K562 (cell line): ENCODE measurements at regions not wholly inside any gene's neighbourhood (a gene's known extent, or its start where the extent isn't known, plus 50 kb on each side); places are given as distances from the start of the nearest gene placed in this dataset.

ENCODE experiments used
- ATAC-seq: fragments of 200-7000 bp; cut with Tn5 transposase; 3 replicates; pipeline ENCODE4 v1.9.1; 2020; ENCODE audit warnings: moderate library complexity
- BruUV-seq: library from RNA; stranded (reverse); fragments of 400-500 nt; replicated peaks from 2 replicates; lab custom pipeline; 2021; lab: Mats Ljungman, UMichigan
- CTCF ChIA-PET: fragments of 300-600 bp; formaldehyde crosslinking; extraction: SDS; loops from one replicate; lab custom pipeline; 2021; ENCODE audit warnings: low intra/inter-chr PET ratio; lab: Yijun Ruan, JAX
- POLR2A ChIA-PET: fragments of 300-600, 350-650 bp; sonication (Branson Sonifier 250); formaldehyde crosslinking; extraction: SDS; loops from one replicate; lab custom pipeline; 2021; ENCODE audit warnings: antibody characterized with exemption, inconsistent platforms; lab: Yijun Ruan, JAX
- DNase-seq, 4 experiments: peaks; one replicate each; pipeline versions ENCODE4 v3.0.0 to v3.0.0-alpha.2; 2011 to 2018; ENCODE audit warnings: low spot score in 3 of 4, mixed read lengths in 3 of 4; ENCODE audit errors: extremely low read depth in 1 of 4
- FAIRE-seq: peaks from 2 replicates; lab custom pipeline; 2011; peaks lifted over from hg19 to GRCh38; lab: Jason Lieb, UNC
- H2AFZ ChIP-seq: 2 replicates; pipeline ENCODE4 v1.6.0; 2011; ENCODE audit warnings: low read depth, low read length, control low read depth, inconsistent platforms
- H3K27ac ChIP-seq: fragments of 200-600 bp; 3 replicates; pipeline ENCODE4 v1.8.0; 2011; ENCODE audit warnings: low read depth, mild to moderate bottlenecking, control low read depth, inconsistent platforms, low read length, moderate library complexity, mixed read lengths; ENCODE audit errors: extremely low read depth
- H3K27me3 ChIP-seq, 2 experiments: fragments of 300-600 bp in 1 of 2; 2 replicates in 1 of 2; 3 replicates in 1 of 2; pipeline versions ENCODE4 v1.6.0 to v1.8.0; 2011; ENCODE audit warnings: inconsistent platforms in 2 of 2, low read length in 2 of 2, mild to moderate bottlenecking in 1 of 2, mixed read lengths in 1 of 2, moderate library complexity in 1 of 2; ENCODE audit not compliant: control insufficient read depth in 2 of 2, insufficient read depth in 2 of 2
- H3K36me3 ChIP-seq: fragments of 300-600 bp; 3 replicates; pipeline ENCODE4 v1.8.0; 2011; ENCODE audit warnings: mild to moderate bottlenecking, low read length, inconsistent platforms; ENCODE audit not compliant: control insufficient read depth, insufficient read depth
- H3K4me1 ChIP-seq, 2 experiments: fragments of 200-600 bp in 1 of 2; replicated peaks in 1 of 2; 2 replicates in 1 of 2; 3 replicates in 1 of 2; pipeline versions ENCODE4 v1.5.1 to v1.8.0; 2011; ENCODE audit warnings: inconsistent platforms in 2 of 2, low read length in 2 of 2, mild to moderate bottlenecking in 1 of 2, mixed read lengths in 1 of 2, moderate library complexity in 1 of 2; ENCODE audit not compliant: control insufficient read depth in 2 of 2, insufficient read depth in 2 of 2
- H3K4me2 ChIP-seq: 2 replicates; pipeline ENCODE4 v1.6.1; 2011; ENCODE audit warnings: low read length, control low read depth, inconsistent platforms, mixed read lengths; ENCODE audit not compliant: insufficient read depth
- H3K4me3 ChIP-seq: fragments of 200-600 bp; sonication (generic), shearing (Covaris generic); 2 replicates; pipeline ENCODE4 v1.5.1; 2016; ENCODE audit warnings: control low read depth, inconsistent platforms
- H3K79me2 ChIP-seq: fragments of 200-600 bp; 3 replicates; pipeline ENCODE4 v1.8.0; 2011; ENCODE audit warnings: low read length, inconsistent platforms; ENCODE audit not compliant: control insufficient read depth, insufficient read depth
- H3K9ac ChIP-seq, 2 experiments: 2 replicates each; pipeline versions ENCODE4 v1.6.0 to v1.6.1; 2011; ENCODE audit warnings: low read depth in 2 of 2, low read length in 2 of 2, control low read depth in 1 of 2, inconsistent platforms in 1 of 2, mild to moderate bottlenecking in 1 of 2, mixed read lengths in 1 of 2; ENCODE audit not compliant: insufficient read depth in 1 of 2
- H3K9me1 ChIP-seq: one replicate; pipeline ENCODE4 v1.6.0; 2011; ENCODE audit warnings: inconsistent platforms, mild to moderate bottlenecking, low read length, moderate library complexity; ENCODE audit not compliant: control insufficient read depth, insufficient read depth
- H3K9me3 ChIP-seq: replicated peaks from 2 replicates; pipeline ENCODE4 v1.5.1; 2011; ENCODE audit warnings: low read depth, low read length, inconsistent platforms; ENCODE audit not compliant: control insufficient read depth, insufficient read depth
- H4K20me1 ChIP-seq: replicated peaks from 2 replicates; pipeline ENCODE4 v1.6.1; 2011; ENCODE audit warnings: low read length, inconsistent platforms, mixed read lengths; ENCODE audit not compliant: control insufficient read depth, insufficient read depth
- BACH1 ChIP-seq: fragments of 200-800 bp; sonication (Bioruptor generic); IDR thresholded peaks from 2 replicates; pipeline ENCODE4 v1.6.1; 2016; ENCODE audit warnings: missing genetic modification characterization, missing compliant biosample characterization
- BDP1 ChIP-seq: IDR thresholded peaks from 3 replicates; pipeline ENCODE4 v1.6.1; 2011; ENCODE audit not compliant: insufficient read length, insufficient read depth
- CREB3 ChIP-seq: fragments of 450-650 bp; conservative IDR thresholded peaks from 2 replicates; pipeline ENCODE4 v1.6.1; 2016; ENCODE audit warnings: missing genetic modification characterization, low read depth, mild to moderate bottlenecking, missing compliant biosample characterization, moderate library complexity
- FOXJ2 ChIP-seq: fragments of 200-800 bp; sonication (Bioruptor generic); IDR thresholded peaks from 2 replicates; pipeline ENCODE4 v1.6.1; 2016; ENCODE audit warnings: missing genetic modification characterization, missing compliant biosample characterization
- HSF4 ChIP-seq: fragments of 250-450 bp; sonication (Bioruptor Pico); IDR thresholded peaks from 2 replicates; pipeline ENCODE4 v2.1.2; 2022; ENCODE audit warnings: mild to moderate bottlenecking, moderate library complexity, borderline replicate concordance
- KAT7 ChIP-seq: sonication (generic); formaldehyde crosslinking; IDR thresholded peaks from 2 replicates; pipeline ENCODE4 v1.8.0; 2022; ENCODE audit warnings: missing genetic modification reagents, mild to moderate bottlenecking, borderline replicate concordance
- MYC ChIP-seq, 2 experiments: fragments of 250-450 bp in 1 of 2; sonication (Bioruptor Pico) in 1 of 2; IDR thresholded peaks; 2 replicates each; pipeline versions ENCODE4 v1.5.1 to v1.6.1; 2012 to 2021; ENCODE audit warnings: low read depth in 2 of 2, borderline replicate concordance in 1 of 2, improper control_type of control experiment in 1 of 2, low read length in 1 of 2, mild to moderate bottlenecking in 1 of 2, moderate library complexity in 1 of 2
- NFXL1 ChIP-seq: fragments of 450-650 bp; formaldehyde crosslinking; IDR thresholded peaks from 2 replicates; pipeline ENCODE4 v1.4.0; 2021; ENCODE audit warnings: mild to moderate bottlenecking
- POU5F1 ChIP-seq: fragments of 150-350 bp; IDR thresholded peaks from 2 replicates; pipeline ENCODE4 v1.6.1; 2014; ENCODE audit warnings: borderline replicate concordance, low read length, low read depth, mild to moderate bottlenecking; ENCODE audit not compliant: partially characterized antibody
- PPARD ChIP-seq: fragments of 250-450 bp; sonication (Bioruptor Pico); IDR thresholded peaks from 2 replicates; pipeline ENCODE4 v1.8.0; 2022; ENCODE audit warnings: inconsistent platforms, mild to moderate bottlenecking, moderate library complexity
- SMARCC2 ChIP-seq: fragments of 450-650 bp; IDR thresholded peaks from 2 replicates; pipeline ENCODE4 v1.6.1; 2017; ENCODE audit warnings: antibody characterized with exemption, moderate library complexity, mild to moderate bottlenecking, low read depth
- XRCC3 ChIP-seq: fragments of 450-650 bp; IDR thresholded peaks from 2 replicates; pipeline ENCODE4 v1.6.1; 2017; ENCODE audit warnings: mild to moderate bottlenecking, moderate library complexity
- ZNF184 ChIP-seq: sonication (generic); formaldehyde crosslinking; IDR thresholded peaks from 2 replicates; pipeline ENCODE4 v1.5.0; 2020; ENCODE audit warnings: missing genetic modification reagents
- ZSCAN29 ChIP-seq: fragments of 450-650 bp; IDR thresholded peaks from 2 replicates; pipeline ENCODE4 v1.6.1; 2017
- WGBS: fragments of 100-300 bp; shearing (Covaris generic); methylation state at CpG from one replicate; pipeline ENCODE4 v1.1.6; 2016; ENCODE audit warnings: low coverage, mixed read lengths; ENCODE audit not compliant: insufficient coverage; ENCODE audit errors: missing lambda C conversion rate; 5-methylcytosine and 5-hydroxymethylcytosine counted together
- in situ Hi-C: fragments of 300-500 bp; cut with MboI; formaldehyde crosslinking; loops from 4 replicates; pipeline ENCODE4 v1.15.0; 2018; ENCODE audit warnings: inconsistent platforms, mixed read lengths
- intact Hi-C: fragments of 100-400 bp; cut with micrococcal nuclease; formaldehyde crosslinking; loops from 2 replicates; pipeline ENCODE4 v1.14.2; 2022
- TF ChIP-seq, protein P1 (sequence below): sonication (generic); formaldehyde crosslinking; IDR thresholded peaks from 2 replicates; pipeline ENCODE4 v1.8.1; 2023; ENCODE audit warnings: mild to moderate bottlenecking, missing genetic modification reagents
- TF ChIP-seq, protein P2 (sequence below): sonication (generic); formaldehyde crosslinking; IDR thresholded peaks from 2 replicates; pipeline ENCODE4 v1.8.1; 2022; ENCODE audit warnings: missing genetic modification reagents

DNA sequence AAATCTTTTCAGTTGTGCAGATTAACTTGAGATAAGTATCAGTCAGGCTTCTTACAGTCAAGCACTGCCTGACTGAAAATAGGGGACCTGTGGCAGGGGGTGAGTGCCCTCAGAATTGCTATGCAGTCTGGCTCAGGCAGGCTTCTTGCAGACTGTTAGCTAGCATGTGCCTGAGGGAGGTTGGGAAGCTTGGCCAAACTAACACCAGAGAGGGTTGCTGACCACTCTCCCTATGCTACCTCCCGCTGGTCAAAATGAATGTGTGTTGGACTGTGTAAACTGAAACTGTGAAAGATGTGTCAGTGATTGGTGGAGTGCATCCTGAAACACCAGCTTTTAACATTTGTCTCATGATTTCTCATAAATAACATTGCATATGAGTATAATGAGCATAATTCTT is 622.3 kb upstream of the IMPG1 start:
- H3K9ac ChIP-seq = no peak overlapping the region
- FAIRE-seq (no peak), DNase-seq (no peak), ATAC-seq (no peak)
- no peaks in the 10 kb centered on the region for H3K36me3 ChIP-seq
- intact Hi-C loops = no loop called here
- H3K4me2 ChIP-seq = no peak overlapping the region
- no peaks in the 10 kb centered on the region for H3K4me1 ChIP-seq
- no peaks in the 10 kb centered on the region for H4K20me1 ChIP-seq
- in situ Hi-C loops = no loop called here
- TF ChIP-seq SMARCC2 (no peak), KAT7 (CRISPR knock-in tag) (no peak), XRCC3 (no peak), POU5F1 (no peak), PPARD (CRISPR knock-in tag) (no peak), CREB3 (tag) (no peak), FOXJ2 (tag) (no peak), BDP1 (no peak), ZNF184 (CRISPR knock-in tag) (no peak), HSF4 (no peak), NFXL1 (CRISPR knock-in tag) (no peak), BACH1 (tag) (no peak), ZSCAN29 (no peak), MYC (IDR thresholded peaks at IDR 0.05; ENCODE audit: low read depth, low read length) (no peak), MYC (CRISPR knock-in tag; IDR thresholded peaks at IDR 0.05; ENCODE audit: borderline replicate concordance, low read depth) (no peak)
- TF ChIP-seq, protein P1, sequence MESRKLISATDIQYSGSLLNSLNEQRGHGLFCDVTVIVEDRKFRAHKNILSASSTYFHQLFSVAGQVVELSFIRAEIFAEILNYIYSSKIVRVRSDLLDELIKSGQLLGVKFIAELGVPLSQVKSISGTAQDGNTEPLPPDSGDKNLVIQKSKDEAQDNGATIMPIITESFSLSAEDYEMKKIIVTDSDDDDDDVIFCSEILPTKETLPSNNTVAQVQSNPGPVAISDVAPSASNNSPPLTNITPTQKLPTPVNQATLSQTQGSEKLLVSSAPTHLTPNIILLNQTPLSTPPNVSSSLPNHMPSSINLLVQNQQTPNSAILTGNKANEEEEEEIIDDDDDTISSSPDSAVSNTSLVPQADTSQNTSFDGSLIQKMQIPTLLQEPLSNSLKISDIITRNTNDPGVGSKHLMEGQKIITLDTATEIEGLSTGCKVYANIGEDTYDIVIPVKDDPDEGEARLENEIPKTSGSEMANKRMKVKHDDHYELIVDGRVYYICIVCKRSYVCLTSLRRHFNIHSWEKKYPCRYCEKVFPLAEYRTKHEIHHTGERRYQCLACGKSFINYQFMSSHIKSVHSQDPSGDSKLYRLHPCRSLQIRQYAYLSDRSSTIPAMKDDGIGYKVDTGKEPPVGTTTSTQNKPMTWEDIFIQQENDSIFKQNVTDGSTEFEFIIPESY (CRISPR knock-in tag) = no peak
- TF ChIP-seq, protein P2, sequence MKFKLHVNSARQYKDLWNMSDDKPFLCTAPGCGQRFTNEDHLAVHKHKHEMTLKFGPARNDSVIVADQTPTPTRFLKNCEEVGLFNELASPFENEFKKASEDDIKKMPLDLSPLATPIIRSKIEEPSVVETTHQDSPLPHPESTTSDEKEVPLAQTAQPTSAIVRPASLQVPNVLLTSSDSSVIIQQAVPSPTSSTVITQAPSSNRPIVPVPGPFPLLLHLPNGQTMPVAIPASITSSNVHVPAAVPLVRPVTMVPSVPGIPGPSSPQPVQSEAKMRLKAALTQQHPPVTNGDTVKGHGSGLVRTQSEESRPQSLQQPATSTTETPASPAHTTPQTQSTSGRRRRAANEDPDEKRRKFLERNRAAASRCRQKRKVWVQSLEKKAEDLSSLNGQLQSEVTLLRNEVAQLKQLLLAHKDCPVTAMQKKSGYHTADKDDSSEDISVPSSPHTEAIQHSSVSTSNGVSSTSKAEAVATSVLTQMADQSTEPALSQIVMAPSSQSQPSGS (CRISPR knock-in tag) = no peak
- ChIA-PET CTCF (no interaction called here), POLR2A (no interaction called here)
- no peaks in the 10 kb centered on the region for H3K9me3 ChIP-seq
- no peak overlapping the region for H3K27ac ChIP-seq
- H3K9me1 ChIP-seq = no peaks in the 10 kb centered on the region
- no peak overlapping the region for H2AFZ ChIP-seq
- BruUV-seq = no TSS peak
- H3K4me3 ChIP-seq = no peak overlapping the region
- H3K79me2 ChIP-seq = no peaks in the 10 kb centered on the region
- WGBS = 0% methylated on average over 1 of the region's 1 CpG
- H3K27me3 ChIP-seq = no peaks in the 10 kb centered on the region
